Stimulated activated CD8-positive, alpha-beta memory T cell treated with anti-CD3 and anti-CD28 coated beads, Interleukin-2, amount 100 ng/mL, for 48 hours (primary cell): ENCODE measurements at regions not wholly inside any gene's neighbourhood (a gene's known extent, or its start where the extent isn't known, plus 50 kb on each side); places are given as distances from the start of the nearest gene placed in this dataset.

Experiments
- DNase-seq, 2 donors: peaks; one replicate each; pipeline ENCODE4 v3.0.0-alpha.2; 2020; ENCODE audit warnings: low read depth in 2 of 2

DNA sequence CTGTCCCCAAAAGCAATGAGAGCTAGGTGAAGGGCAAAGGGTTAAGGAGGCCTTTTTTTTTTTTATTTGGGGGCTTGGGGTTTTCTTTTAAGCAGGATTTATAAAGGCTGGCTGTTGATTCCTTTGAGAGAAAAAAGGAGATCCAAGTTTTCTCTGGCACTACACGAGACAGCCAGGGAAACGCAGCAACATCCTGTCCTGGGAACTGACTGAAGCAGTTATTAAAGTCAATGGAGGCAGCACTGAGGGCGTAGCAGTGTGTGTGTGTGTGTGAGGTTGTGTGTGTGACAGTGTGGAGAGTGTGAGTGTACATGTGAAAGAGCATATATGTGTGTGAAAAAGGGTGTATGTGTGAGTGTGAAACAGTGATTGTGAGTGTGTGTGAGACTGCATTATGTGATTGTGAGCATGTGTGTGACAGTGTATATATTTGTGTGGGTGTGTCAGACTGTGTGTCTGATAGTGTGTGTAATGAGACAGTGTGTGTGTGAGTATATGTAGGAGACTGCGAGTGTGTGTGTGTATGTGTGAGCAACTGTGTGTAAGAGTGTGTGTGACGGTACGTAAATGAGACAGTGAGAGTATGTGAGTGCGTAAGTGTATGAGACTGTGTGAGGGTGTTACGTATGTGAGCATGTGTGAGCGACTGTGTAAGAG lies 65.9 kb upstream of the TIAM1 start:
- DNase-seq = no peak

GRCh38 chr21:31408301-31409088 lies 64.4 kb upstream of the TIAM1 start:
- no peak for DNase-seq

GRCh38 chr21:31406510-31406909 lies 62.4 kb upstream of the TIAM1 start:
- DNase-seq = no peak

DNA sequence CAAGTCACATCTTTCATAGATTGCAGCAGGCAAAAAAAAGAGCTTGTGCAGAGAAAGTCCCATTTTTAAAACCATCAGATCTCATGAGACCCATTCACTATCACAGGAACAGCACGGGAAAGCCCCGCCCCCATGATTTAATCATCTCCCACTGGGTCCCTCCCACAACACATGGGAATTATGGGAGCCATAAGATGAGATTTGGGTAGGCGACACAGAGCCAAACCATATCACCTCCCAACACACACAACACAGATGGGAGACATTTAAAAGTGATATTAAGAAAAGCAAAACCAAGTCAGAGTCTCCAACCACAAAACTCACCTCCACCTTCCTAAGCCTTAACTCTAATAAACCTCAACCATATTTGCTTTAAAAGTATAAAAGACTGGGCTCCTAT lies 61.5 kb upstream of the TIAM1 start:
- no peak for DNase-seq

DNA sequence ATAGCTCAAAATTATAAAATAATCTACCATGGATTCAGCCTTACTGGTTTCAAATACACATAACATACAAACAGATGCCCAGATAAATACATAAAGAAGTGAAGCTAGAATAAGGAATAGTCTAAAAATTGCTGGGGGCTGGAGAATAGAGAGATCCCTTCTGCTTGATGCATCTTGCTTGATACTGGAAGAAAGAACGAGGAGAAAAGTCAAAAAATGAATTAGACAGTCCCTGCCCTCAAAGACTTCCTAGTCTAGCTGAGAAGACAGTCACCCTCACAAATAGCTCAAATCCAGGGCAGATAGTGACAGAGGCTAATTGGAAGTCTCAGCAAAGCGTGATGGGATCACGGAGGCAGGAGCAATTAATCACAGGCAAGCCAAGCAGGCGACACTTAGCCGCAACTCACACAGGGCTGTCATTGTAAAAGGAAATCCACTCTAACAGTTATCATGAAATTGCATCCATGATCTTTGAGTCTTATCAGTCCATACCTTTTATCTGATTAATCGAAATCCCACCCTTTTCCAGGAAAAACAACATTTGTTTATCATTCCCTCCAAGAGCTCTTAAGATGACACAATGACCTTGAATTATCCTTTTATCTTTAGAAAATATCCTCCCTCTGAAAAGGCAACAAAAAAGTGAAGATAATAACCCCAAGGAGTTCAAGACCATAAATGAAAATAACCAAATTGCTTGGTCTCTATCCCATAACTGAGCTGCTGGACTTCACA lies 59.7 kb upstream of the TIAM1 start:
- DNase-seq = no peak

- no peak for DNase-seq
Observed at GRCh38 chr21:31399591-31399990, 55.5 kb upstream of the TIAM1 start.

DNA sequence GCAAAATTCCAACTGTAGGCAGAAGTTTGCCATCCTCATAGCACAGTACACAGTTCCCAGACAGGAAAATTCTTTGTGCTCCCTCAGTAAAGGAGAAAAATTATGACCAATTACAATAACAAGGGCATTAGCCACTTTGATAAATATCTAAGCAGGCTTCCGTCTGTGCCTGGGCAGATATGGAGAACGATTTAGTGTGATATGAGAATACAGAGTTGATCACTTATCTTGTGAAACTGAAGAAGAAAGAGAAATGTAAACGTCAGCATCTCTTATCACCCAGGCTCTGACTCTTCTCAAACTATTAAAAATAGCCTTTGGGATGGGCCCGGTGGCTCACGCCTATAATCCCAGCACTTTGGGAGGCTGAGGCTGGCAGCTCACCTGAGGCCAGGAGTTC lies 54.5 kb upstream of the TIAM1 start:
- DNase-seq = no peak

DNA sequence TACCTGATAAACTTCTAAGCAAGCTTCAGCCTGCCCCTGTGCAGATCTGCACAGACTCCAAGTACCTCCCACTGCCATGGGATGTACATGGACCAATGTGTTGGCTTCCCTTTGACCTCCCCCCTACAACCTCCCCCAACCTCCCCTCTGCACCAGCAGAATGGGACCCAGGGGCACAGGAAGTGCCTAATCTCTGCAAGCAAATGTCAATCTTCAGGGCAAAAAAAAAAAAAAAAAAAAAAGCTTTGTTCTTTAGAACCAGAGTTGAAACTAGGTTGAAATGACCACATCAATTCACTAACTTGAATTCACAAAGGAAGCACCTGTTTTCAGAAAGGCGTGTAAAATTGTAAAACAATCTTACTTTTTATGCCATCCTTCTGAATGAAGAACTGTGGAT lies 53.9 kb upstream of the TIAM1 start:
- no peak for DNase-seq

- no peak for DNase-seq
Observed at GRCh38 chr21:31397515-31397926, 53.5 kb upstream of the TIAM1 start.

DNA sequence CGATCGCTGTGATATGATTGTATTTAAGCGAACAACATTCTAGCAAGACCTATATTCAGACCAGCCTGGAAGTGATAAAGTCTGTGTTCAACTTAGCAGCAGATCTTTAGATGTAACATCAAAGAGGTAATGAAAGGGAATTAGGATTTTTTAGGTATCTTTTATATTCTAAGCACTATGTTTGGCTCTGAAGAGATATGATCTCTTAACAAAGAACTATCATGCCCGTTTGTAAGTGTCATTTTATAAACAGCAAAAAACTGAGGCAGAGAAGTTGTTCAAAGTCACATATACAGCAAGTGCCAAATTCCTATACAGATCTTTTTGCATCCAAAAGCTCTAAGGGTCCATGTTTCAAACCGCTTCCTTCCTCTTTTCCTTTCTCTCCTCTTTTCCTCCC lies 53.0 kb upstream of the TIAM1 start:
- DNase-seq = no peak

DNA sequence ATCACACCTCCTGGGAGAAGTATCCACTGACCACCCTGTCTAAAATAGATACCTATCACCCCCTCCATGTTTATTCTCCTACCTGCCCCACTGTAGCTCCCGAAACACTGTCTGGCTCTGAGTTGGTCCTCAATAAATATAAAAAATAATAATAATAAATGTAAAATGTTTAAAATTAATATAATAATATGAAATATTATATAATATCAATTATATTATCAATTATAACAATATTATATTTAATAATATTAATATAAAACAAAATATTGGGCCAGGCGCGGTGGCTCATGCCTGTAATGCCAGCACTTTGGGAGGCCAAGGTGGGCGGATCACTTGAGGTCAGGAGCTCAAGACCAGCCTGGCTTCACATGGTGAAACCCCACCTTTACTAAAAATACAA lies 52.3 kb upstream of the TIAM1 start:
- no peak for DNase-seq

- DNase-seq = no peak
Observed at GRCh38 chr21:31395791-31396190, 51.7 kb upstream of the TIAM1 start.

- no peak for DNase-seq
Observed at GRCh38 chr21:31395268-31395667, 51.2 kb upstream of the TIAM1 start.

- DNase-seq = no peak
Observed at GRCh38 chr21:31394309-31394708, 50.2 kb upstream of the TIAM1 start.
